Right ventricle myocardium superior (tissue), 1 donor: ENCODE measurements at regions not wholly inside any gene's neighbourhood (a gene's known extent, or its start where the extent isn't known, plus 50 kb on each side); places are given as distances from the start of the nearest gene placed in this dataset.

Source experiments
- ATAC-seq: fragments of 200-7000 bp; cut with Tn5 transposase; one replicate; pipeline ENCODE4 v1.9.1; 2020; ENCODE audit warnings: mild to moderate bottlenecking; ENCODE audit not compliant: poor library complexity
- DNase-seq: peaks from one replicate; pipeline ENCODE4 v3.0.0-alpha.2; 2020
- intact Hi-C: fragments of 100-400 bp; cut with DNase I; formaldehyde crosslinking; loops from one replicate; pipeline ENCODE4 v1.11.2; 2022
- donor health status: DM: no; HTN: yes; CAD: no; lungs with severe emphysema.

DNA sequence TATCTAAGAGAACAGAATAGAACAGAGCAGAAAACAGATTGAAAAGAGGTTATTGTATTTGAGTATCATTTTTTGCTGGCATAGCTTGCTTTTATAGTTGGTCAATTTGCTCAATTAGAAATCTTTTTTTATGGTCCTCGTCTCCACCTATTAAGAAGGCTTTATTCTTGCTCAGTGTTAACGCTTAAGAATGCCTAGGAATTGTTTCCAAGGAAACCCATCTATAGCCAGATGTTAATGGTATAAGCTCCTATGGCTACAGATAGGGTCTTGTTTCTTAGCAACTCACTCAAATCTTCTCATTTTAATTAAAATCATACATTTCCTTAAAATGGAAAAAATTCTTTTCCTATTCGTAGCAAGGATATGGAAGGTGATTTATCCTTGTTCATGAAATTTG lies 392.3 kb downstream of the TMEM135 start:
- intact Hi-C loops = no loop called here
- ATAC-seq = no peak
- DNase-seq = no peak

DNA sequence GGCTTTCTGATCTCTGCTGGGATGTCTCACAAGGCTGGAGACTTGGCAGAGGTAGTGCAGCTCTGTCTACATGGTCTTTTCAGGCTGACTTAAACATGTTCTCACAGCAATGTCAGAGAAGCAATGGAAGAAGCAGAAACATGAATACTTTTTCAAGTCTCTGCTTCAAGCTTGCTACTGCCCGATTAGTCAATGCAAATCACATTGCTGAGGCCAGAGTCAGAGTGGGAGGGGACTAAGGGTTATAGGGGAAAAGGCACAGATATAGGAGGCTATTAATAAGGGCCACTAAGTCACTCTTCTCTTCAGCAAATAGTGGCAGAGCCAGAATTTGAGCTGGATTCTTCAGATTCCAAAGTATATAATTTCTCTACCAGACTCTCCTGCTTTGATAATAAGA lies 390.5 kb downstream of the TMEM135 start:
- DNase-seq = no peak
- ATAC-seq = no peak
- intact Hi-C loops = no loop called here

DNA sequence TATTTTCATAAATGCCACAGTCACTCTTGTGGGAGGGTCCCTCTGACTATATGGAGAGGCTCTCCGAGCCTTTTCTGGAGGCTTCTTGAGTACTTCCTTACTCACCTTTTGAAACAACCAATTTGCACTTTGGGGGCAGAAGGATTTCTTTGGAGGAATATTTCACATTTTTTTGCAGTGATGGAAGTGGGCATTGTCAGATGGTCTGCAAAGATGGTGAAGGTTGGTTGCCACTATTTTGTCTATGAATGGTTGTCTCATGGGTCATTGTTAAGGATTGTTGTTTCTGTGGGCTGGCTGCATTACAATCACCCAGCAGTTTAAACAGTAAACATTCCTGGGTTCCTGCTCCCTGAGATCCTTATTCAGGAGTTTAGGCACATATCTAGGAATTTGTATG lies 388.2 kb downstream of the TMEM135 start:
- DNase-seq = no peak
- intact Hi-C loops = no loop called here
- ATAC-seq = no peak

DNA sequence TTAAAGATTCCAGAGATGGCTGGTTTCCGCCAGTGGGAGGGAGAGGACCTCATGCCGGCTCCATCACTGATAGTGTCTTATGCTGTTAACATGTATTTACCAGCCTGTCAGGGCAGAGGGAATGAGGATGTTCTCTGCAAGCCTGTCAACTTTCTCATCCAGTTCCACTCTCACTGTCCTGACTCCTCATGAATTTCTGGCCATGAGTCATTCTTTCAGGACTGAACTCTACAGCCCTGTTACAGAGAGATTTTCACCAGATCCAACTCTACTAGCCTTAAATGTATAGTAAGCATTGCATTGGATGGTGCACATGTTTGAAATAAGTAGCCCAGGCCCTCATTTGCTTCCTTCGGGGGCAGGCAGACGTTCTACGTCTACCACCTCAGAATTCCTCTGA lies 387.7 kb downstream of the TMEM135 start:
- ATAC-seq (no peak), DNase-seq (no peak)
- intact Hi-C loops = no loop called here

DNA sequence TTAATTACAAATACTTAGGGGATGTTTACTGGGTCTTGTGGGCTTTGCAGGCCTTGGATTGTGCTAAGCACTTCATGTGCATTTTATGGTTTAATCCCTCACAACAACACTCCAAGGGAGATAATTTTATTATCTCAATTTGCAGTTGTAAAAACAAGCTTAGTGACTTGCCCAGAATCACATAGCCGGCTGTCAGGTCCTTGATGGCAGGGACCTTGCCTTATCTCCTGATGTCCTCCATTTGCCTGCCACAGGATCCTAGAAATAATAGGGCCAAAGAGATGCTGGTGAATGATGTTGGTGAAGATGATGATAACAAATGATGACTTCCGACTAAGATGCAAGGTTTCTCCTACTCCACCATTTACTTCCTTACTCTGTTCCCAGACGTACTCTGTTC lies 385.4 kb downstream of the TMEM135 start:
- ATAC-seq (no peak), DNase-seq (no peak)
- intact Hi-C loops = loop anchor here (5.0 kb wide), 1 partner anchor 486 kb away; no protein-coding TSS in a partner anchor

DNA sequence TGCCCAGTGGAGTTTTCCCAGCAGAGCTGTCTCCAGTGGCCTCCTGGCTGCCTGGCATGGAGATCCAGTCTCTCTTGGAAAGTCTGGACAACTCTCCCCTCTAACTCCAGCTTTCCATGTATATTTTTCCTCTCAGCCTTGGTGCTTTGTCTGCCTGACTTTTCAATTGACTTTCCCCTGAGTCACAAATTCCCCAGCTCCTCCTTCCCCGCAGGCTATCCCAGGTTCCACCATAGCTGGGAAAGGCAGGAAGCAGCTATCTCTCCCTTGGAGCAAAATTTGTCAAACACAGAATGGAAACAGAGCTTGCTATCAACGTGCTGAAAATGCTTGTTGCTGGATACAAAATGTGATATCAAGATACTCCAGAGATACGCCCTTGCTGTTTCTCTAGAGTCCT lies 384.8 kb downstream of the TMEM135 start:
- intact Hi-C loops = loop anchor here (5.0 kb wide), 1 partner anchor 485 kb away; no protein-coding TSS in a partner anchor
- ATAC-seq = no peak
- no peak for DNase-seq

DNA sequence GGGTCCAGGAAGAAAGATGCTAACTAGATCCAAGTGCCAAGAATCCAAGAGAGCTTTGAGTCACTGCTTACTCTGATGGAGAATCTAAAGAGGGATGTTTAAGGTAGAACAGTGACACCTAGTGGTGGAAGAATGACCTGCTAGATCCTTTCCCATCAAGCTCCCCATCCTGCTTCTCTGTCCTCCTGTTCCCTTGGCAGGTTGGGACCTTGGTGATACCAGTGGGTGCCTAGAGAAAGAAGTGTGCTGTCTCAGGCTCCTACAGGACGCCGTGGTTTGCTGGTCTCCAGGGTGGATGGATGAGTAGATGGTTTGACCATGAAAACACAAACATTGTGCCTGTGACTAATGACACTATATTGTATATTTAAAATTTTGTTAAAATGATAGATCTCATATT lies 383.7 kb downstream of the TMEM135 start:
- DNase-seq = no peak
- ATAC-seq = peak; percentile 94
- intact Hi-C loops = loop anchor here (2.0 to 5.0 kb wide), 2 partner anchors 69 to 484 kb away; no protein-coding TSS in a partner anchor

DNA sequence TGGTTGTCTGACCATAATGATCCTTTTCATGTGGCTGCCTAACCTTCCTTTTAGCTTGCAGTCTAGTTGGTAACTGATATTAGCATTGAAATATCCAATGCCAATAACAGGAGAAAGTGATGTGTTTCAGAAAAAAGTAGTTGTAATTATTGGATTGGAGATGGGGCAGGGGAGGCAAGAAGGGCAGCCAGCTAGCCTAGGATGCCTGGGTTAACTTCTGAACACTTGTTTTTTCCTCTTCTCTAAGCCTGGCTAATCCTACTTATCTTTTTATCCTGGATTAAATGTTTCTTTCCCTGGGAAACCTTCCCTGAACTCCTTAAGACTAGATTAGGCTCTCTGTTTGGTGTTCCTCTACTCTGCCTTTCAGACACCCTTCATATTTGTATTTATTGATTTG lies 380.2 kb downstream of the TMEM135 start:
- intact Hi-C loops = no loop called here
- ATAC-seq (no peak), DNase-seq (no peak)

DNA sequence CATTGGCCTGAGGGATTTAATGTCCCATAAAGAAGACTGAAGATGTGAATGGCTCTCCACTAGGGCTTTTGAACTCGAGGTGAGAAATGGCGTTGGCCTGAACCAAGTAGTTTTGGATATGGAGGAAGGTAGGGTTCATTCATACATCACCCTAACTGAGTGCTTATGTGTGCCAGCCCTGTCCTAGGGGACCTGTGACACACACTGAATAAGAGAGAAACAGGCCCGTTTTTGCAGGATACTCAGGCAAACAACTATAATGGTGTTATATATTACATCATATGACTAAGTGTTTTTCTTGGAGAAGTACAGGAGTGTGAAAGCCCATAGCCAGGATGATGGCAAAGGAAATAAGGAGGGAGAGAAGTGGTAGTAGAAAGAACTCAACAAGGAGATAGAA lies 368.1 kb downstream of the TMEM135 start:
- no peak for DNase-seq
- intact Hi-C loops = no loop called here
- peak; percentile 77 for ATAC-seq

DNA sequence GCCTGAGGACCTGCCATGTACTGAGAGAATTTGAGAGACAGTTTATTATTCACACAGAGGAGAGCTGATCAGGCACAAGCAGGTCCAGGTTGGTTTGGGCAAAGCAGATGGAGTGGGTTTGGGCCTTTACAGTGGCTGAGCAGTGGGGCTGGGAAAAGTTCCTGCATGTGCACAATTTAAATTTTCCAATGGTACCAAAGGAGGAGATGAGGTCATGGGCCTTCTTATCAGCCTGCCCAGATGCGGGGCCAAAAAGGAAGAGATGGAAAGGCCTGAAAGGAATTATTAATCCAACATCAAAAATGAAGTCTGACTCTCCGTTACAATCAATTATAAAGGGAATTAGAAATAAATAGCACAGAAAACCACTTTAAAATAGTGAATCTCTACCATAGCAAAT lies 367.6 kb downstream of the TMEM135 start:
- DNase-seq (no peak), ATAC-seq (peak; percentile 49)
- intact Hi-C loops = no loop called here

DNA sequence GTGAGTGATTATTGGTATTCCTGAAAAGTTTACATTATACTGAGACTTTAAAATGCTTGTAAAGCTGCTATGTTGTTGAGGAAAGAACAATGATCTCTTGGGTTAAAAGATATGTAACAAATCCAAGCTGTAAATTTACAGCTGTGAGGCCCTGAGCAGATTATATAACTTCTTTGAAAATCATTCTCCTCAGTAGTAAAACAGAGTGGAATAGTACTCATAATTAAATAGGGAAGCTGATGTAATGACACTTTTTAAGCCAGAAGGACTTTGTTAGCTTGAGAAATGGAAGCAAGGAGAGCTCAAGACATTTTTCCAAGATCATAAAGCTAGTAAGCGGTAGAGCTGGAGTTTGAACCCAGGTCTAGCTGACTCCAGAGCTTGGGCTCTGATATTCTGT lies 363.9 kb downstream of the TMEM135 start:
- no peak for ATAC-seq
- no peak for DNase-seq
- intact Hi-C loops = no loop called here

DNA sequence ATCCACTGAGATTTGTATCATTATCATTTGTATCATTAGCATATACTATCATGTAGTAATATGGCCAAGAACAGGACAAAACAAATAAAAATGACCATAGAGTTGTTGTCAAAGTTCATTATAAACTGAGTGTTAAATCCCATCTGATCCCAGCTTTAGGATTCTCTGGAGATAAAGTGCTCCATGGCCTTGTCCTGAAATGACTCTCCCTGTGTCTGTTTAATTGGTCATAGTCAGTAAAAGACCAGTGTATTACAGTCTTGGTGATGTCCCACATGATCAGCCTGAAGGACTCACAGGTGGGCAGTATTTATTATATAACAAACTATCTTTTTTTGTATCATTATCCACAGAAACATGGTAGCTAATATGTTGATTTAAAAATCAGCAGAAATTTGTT lies 361.6 kb downstream of the TMEM135 start:
- intact Hi-C loops = no loop called here
- DNase-seq = no peak
- peak; percentile 53 for ATAC-seq

DNA sequence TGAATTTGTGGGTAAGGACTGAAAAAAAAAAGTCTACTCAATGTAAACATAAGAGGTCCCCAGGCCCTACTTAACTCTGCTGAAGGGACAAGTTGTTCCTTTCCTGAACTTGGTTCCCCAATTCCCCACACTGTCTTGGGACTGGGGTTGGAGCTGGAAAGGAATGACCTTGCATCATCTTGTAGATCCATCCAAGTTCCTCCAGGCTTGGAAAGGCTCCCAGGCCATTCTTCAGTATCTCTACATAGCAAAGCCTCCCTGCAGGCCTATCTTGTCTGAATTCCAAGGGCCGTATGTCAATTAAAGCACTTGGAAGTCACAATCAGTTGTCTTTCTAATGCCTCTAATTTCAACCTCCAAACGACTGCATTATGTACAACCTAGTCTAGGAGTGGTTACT lies 361.2 kb downstream of the TMEM135 start:
- DNase-seq (peak; percentile 54), ATAC-seq (peak; percentile 96)
- intact Hi-C loops = no loop called here

DNA sequence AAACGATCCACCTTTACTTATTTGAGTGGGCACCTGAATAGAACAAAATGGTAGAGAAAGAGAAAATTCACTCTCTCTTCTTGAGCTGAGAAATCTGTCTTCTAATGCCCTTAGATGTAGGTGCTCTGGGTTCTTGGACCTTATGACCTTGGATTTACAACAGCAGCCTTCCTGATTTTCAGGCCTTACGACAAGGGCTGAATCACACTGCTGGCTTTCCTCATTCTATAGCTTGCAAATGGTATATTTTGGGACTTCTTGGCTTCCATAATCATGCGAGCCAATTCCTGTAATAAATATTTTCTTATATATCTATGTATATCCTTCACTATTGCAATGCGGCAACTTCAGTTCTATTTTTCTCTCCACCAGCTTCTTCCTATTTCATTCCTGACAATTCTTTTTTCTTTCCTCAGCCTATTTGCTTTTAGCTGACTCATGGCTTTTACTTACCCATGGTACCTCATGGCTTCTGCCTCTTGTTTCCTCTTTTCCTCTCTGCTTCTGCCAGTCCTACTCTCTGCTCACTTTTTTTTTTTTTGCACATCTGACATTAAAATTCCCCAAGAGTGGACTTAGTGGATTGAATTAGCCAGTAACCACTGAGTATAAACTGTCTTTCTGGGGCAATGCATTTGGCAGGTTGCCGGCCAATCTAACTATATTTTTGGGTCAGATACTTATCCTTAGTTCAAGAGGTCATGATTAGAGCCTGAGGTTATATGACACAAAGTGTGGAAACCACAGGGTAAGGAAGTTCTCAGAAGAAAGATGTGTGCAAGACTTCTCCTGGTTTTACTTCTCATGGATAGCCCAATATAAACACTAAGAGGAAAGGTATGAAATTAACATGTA lies 359.5 kb downstream of the TMEM135 start:
- intact Hi-C loops = no loop called here
- DNase-seq (no peak), ATAC-seq (no peak)

DNA sequence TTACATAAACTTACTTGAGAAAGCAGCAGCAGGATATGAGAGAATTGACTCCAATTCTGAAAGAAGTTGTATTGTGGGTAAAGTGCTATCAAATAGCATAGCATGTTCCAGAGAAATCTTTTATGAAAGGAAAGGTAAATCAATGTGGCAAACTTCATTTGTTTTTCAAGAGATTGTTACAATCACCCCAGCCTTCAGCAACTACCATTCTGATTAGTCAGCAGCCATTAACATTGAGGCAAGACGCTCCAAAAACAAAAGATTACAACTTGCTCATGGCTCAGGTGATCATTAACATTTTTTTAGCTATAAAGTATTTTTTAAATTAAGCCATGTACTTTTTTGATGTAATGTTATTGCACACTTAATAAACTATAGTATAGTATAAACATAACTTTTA lies 357.2 kb downstream of the TMEM135 start:
- intact Hi-C loops = no loop called here
- ATAC-seq = no peak
- DNase-seq = no peak

DNA sequence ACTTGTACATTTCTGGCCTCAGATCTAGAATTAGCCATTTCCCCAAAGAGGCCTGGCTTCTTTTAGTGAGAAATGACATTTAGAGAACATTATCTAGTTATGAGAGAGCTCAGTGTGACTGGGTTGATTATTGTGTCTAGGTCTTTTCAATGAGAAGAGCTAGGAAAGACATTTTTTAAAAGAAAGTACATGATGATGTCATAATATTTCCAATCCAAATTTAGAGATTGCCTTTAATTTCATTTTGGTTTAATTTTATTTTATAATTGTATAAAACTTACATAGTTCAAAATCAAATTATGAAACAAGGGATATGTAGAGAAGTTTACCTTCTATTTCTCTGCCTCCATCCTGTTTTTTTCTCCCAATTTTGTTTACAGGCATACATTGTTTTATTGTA lies 354.9 kb downstream of the TMEM135 start:
- intact Hi-C loops = no loop called here
- no peak for ATAC-seq
- DNase-seq = no peak

DNA sequence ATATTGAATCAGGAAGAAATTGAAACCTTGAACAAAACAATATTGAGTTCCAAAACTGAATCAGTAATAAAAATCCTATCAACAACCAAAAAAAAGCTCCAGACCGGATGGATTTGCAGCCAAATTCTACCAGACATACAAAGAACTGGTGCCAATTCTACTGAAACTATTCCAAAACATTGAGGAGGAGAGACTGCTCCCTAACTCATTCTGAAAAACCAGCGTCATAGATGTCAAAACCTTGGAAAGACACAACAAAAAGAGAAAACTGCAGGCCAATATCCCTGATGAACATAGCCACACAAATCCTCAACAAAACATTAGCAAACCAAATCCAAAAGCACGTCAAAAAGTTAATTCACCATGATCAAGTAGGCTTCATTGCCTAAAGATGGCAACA lies 353.8 kb downstream of the TMEM135 start:
- ATAC-seq (peak; percentile 88), DNase-seq (no peak)
- intact Hi-C loops = no loop called here

DNA sequence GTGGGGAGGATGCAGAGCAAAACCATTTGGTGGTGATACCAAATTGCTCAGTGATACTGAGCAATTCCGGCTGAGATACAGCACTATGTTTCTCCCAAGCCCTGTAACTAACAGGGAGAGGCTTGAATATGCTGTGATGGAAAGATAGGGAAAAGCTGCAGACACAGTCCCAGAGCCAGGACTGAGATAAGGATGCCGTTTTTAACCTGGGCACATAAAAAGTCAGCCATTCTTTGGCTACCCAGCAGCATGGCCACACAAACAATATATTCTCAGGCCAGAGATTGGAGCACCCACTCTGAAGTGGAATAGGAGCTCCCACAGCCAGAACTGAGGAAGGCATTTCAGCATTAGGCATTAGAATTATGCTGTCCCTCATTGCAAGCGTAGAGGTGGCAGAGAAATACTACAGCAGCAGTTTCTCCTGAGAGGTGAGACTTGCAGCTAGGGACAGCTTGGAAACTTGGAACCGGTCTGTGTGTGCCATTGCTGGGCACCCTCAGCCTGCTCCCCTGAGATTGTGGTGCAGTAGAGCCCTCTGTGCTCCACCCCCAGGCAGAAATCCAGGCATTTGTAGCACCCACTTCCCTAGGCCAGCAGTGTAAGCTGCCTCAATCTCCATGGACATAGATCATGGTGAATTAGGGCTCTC lies 346.5 kb downstream of the TMEM135 start:
- ATAC-seq (peak; percentile 86), DNase-seq (no peak)
- intact Hi-C loops = no loop called here

DNA sequence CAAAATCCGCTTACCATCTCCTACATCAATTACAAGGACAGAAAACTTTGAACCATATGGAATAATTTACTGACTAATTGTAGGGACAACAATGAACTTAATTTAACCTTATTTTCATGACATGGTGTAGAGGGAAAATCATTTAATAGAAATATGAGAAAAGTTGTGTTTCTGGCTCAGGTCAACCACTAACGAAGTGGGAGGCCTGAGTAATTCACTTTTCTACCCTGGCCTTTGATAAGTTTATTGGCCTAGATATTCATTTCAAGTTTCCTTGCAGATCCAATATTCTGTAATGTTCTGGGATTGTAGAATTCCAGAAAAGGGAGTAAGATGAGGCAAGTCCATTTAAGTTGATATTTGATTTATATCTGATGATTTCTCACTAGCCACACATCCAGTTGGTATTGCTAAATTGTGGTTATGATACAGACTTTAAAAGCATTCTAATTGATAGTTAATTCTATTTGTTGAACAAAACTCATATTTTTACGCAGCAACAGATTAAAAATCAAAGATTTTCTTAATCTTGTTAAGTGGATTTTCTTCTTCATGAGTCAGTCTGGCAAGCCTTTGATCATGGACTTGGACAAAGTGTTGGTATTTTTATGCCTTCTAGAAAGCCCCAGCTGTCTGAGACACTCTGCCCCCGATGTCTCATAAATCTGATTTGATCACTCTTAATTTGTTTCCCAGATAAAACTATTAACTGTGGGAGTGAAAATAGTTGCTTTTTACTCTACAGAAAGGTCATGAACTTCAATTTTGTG lies 336.5 kb downstream of the TMEM135 start:
- DNase-seq (no peak), ATAC-seq (no peak)
- intact Hi-C loops = no loop called here
